CD8-positive, alpha-beta memory T cell (primary cell): ENCODE measurements at regions not wholly inside any gene's neighbourhood (a gene's known extent, or its start where the extent isn't known, plus 50 kb on each side); places are given as distances from the start of the nearest gene placed in this dataset.

Experiments
- CTCF ChIA-PET: fragments of 350-600 bp; sonication (Branson Sonifier 250); formaldehyde crosslinking; loops from one replicate; lab custom pipeline; 2021; ENCODE audit warnings: antibody characterized with exemption; lab: Charles Lee
- POLR2A ChIA-PET: fragments of 350-600 bp; sonication (Branson Sonifier 250); formaldehyde crosslinking; loops from one replicate; lab custom pipeline; 2021; ENCODE audit warnings: antibody characterized with exemption; lab: Charles Lee
- DNase-seq, 5 donors: peaks; one replicate each; pipeline versions ENCODE4 v3.0.0 to v3.0.0-alpha.2; 2020 to 2022; ENCODE audit warnings: mixed read lengths in 1 of 5
- H3K27ac ChIP-seq: one replicate; pipeline ENCODE4 v1.7.0; 2013; ENCODE audit warnings: low read depth, mild to moderate bottlenecking, low read length, moderate library complexity
- H3K27me3 ChIP-seq: 2 replicates; pipeline ENCODE4 v1.7.0; 2013; ENCODE audit warnings: low read length, mild to moderate bottlenecking; ENCODE audit not compliant: insufficient read depth, poor library complexity, severe bottlenecking
- H3K36me3 ChIP-seq: 2 replicates; pipeline ENCODE4 v1.7.0; 2013; ENCODE audit warnings: mild to moderate bottlenecking, low read length, moderate library complexity; ENCODE audit not compliant: insufficient read depth
- H3K4me1 ChIP-seq: 2 replicates; pipeline ENCODE4 v1.7.0; 2013; ENCODE audit warnings: mild to moderate bottlenecking, low read length, moderate library complexity; ENCODE audit not compliant: insufficient read depth
- H3K4me3 ChIP-seq: 2 replicates; pipeline ENCODE4 v1.7.0; 2013; ENCODE audit warnings: mild to moderate bottlenecking, low read length
- H3K9me3 ChIP-seq: 2 replicates; pipeline ENCODE4 v1.7.0; 2013; ENCODE audit warnings: mild to moderate bottlenecking, low read length
- H3K27ac Mint-ChIP-seq, 8 donors: one replicate each; pipeline ENCODE4 v1.8.0; 2020 to 2021; ENCODE audit warnings: mixed read lengths in 8 of 8, mild to moderate bottlenecking in 6 of 8, inconsistent platforms in 3 of 8, moderate library complexity in 3 of 8
- H3K27me3 Mint-ChIP-seq, 2 donors: one replicate each; pipeline ENCODE4 v1.8.0; 2020 to 2021; ENCODE audit warnings: mixed read lengths in 2 of 2, mild to moderate bottlenecking in 1 of 2, moderate library complexity in 1 of 2
- H3K36me3 Mint-ChIP-seq, 3 donors: one replicate each; pipeline ENCODE4 v1.8.0; 2020 to 2021; ENCODE audit warnings: mixed read lengths in 3 of 3, inconsistent platforms in 1 of 3, mild to moderate bottlenecking in 1 of 3
- H3K4me1 Mint-ChIP-seq, 3 donors: one replicate each; pipeline ENCODE4 v1.8.0; 2020 to 2021; ENCODE audit warnings: mixed read lengths in 3 of 3, inconsistent platforms in 1 of 3, mild to moderate bottlenecking in 1 of 3
- H3K4me3 Mint-ChIP-seq, 7 donors: one replicate each; pipeline ENCODE4 v1.8.0; 2020 to 2021; ENCODE audit warnings: mixed read lengths in 7 of 7, mild to moderate bottlenecking in 6 of 7, moderate library complexity in 4 of 7, inconsistent platforms in 2 of 7
- H3K9me3 Mint-ChIP-seq, 5 donors: one replicate each; pipeline ENCODE4 v1.8.0; 2020 to 2022; ENCODE audit warnings: mixed read lengths in 5 of 5, mild to moderate bottlenecking in 3 of 5, moderate library complexity in 2 of 5, inconsistent platforms in 1 of 5

GRCh38 chr2:237150186-237150585 is 64.5 kb downstream of the COPS8 start:
- Mint-ChIP-seq H3K9me3 (peaks cover 15 to 27% (median 23%) of the 10 kb centered on the region in 5 donors), H3K27me3 (peaks cover 0 to 5% of the 10 kb centered on the region in 2 donors), H3K4me1 (no peaks in the 10 kb centered on the region), H3K4me3 (no peak overlapping the region), H3K27ac (no peak overlapping the region), H3K36me3 (peaks cover 0 to 14% (median 0%) of the 10 kb centered on the region in 3 donors)
- Histone ChIP-seq H3K27ac (no peak overlapping the region), H3K9me3 (peaks cover 14% of the 10 kb centered on the region), H3K4me3 (no peak overlapping the region), H3K4me1 (no peaks in the 10 kb centered on the region), H3K36me3 (no peaks in the 10 kb centered on the region), H3K27me3 (no peaks in the 10 kb centered on the region)
- POLR2A ChIA-PET: no interaction called here
- DNase-seq: no peak
- CTCF ChIA-PET: no interaction called here

- Mint-ChIP-seq H3K36me3 (peaks cover 0 to 13% (median 0%) of the 10 kb centered on the region in 3 donors), H3K27me3 (peaks cover 0 to 5% of the 10 kb centered on the region in 2 donors), H3K4me3 (no peak overlapping the region), H3K9me3 (peaks cover 15 to 26% (median 18%) of the 10 kb centered on the region in 5 donors), H3K4me1 (no peaks in the 10 kb centered on the region), H3K27ac (no peak overlapping the region)
- Histone ChIP-seq H3K27ac (no peak overlapping the region), H3K4me3 (no peak overlapping the region), H3K27me3 (no peaks in the 10 kb centered on the region), H3K9me3 (peaks cover 14% of the 10 kb centered on the region), H3K4me1 (no peaks in the 10 kb centered on the region), H3K36me3 (no peaks in the 10 kb centered on the region)
- CTCF ChIA-PET: no interaction called here
- DNase-seq: no peak
- POLR2A ChIA-PET: no interaction called here
Observed at GRCh38 chr2:237150831-237151375, 65.2 kb downstream of the COPS8 start.

- peaks cover 3 to 5% of the 10 kb centered on the region in 2 donors for H3K27me3 Mint-ChIP-seq
- H3K36me3 ChIP-seq: no peaks in the 10 kb centered on the region
- H3K27ac ChIP-seq: no peak overlapping the region
- no peak overlapping the region for H3K27ac Mint-ChIP-seq
- no peak overlapping the region for H3K4me3 ChIP-seq
- peaks cover 0 to 8% (median 0%) of the 10 kb centered on the region in 3 donors for H3K36me3 Mint-ChIP-seq
- DNase-seq: no peak
- H3K4me1 Mint-ChIP-seq: no peaks in the 10 kb centered on the region
- ChIA-PET CTCF (no interaction called here), POLR2A (no interaction called here)
- no peak overlapping the region for H3K4me3 Mint-ChIP-seq
- no peaks in the 10 kb centered on the region for H3K9me3 ChIP-seq
- no peaks in the 10 kb centered on the region for H3K27me3 ChIP-seq
- H3K9me3 Mint-ChIP-seq: peaks cover 6 to 13% (median 11%) of the 10 kb centered on the region in 5 donors
- H3K4me1 ChIP-seq: no peaks in the 10 kb centered on the region
Observed at GRCh38 chr2:237152361-237152760, 66.7 kb downstream of the COPS8 start.

DNA sequence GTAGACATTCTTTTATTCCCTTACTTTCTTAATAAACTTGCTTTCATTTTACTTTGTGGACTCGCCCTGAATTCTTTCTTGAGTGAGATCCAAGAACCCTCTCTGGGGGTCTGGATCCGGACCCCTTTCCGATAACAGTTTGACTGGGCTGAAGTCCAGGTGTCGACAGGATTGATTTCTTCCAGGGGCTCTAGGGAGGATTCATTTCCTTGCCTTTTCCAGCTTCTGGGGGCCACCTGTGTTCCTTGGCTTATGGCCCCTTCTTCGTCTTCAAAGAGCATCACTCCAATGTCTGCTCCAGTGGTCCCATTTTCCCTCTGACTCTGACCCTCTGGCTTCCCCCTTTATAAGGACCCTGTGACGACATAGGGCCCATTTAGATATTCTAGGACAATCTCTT is 67.5 kb downstream of the COPS8 start:
- ChIA-PET CTCF (interaction anchor here (2.5 to 2.6 kb wide), 2 partner anchors 321 to 419 kb away, joined by 9 to 15 read pairs; no protein-coding TSS in a partner anchor), POLR2A (no interaction called here)
- no peak for DNase-seq
- H3K36me3 Mint-ChIP-seq: peaks cover 0 to 2% (median 2%) of the 10 kb centered on the region in 3 donors
- no peak overlapping the region for H3K27ac Mint-ChIP-seq
- Histone ChIP-seq H3K27me3 (no peaks in the 10 kb centered on the region), H3K4me1 (no peaks in the 10 kb centered on the region), H3K36me3 (no peaks in the 10 kb centered on the region), H3K27ac (no peak overlapping the region), H3K4me3 (no peak overlapping the region), H3K9me3 (no peaks in the 10 kb centered on the region)
- H3K9me3 Mint-ChIP-seq: peaks cover 0 to 6% (median 4%) of the 10 kb centered on the region in 5 donors
- no peaks in the 10 kb centered on the region for H3K4me1 Mint-ChIP-seq
- peaks cover 3 to 5% of the 10 kb centered on the region in 2 donors for H3K27me3 Mint-ChIP-seq
- H3K4me3 Mint-ChIP-seq: no peak overlapping the region

GRCh38 chr2:237154082-237154638 is 68.5 kb downstream of the COPS8 start:
- Mint-ChIP-seq H3K27me3 (peaks cover 5% of the 10 kb centered on the region in 2 donors), H3K4me3 (no peak overlapping the region), H3K27ac (no peak overlapping the region), H3K4me1 (no peaks in the 10 kb centered on the region), H3K9me3 (no peaks in the 10 kb centered on the region), H3K36me3 (peaks cover 0 to 2% (median 0%) of the 10 kb centered on the region in 3 donors)
- Histone ChIP-seq H3K27ac (no peak overlapping the region), H3K36me3 (no peaks in the 10 kb centered on the region), H3K4me3 (no peak overlapping the region), H3K27me3 (no peaks in the 10 kb centered on the region), H3K9me3 (no peaks in the 10 kb centered on the region), H3K4me1 (no peaks in the 10 kb centered on the region)
- ChIA-PET CTCF (interaction anchor here (1.0 to 2.6 kb wide), 4 partner anchors 11 to 418 kb away, joined by 3 to 15 read pairs (median 6); no protein-coding TSS in a partner anchor), POLR2A (no interaction called here)
- peak; percentile 12 to 65 (median 35) for DNase-seq

DNA sequence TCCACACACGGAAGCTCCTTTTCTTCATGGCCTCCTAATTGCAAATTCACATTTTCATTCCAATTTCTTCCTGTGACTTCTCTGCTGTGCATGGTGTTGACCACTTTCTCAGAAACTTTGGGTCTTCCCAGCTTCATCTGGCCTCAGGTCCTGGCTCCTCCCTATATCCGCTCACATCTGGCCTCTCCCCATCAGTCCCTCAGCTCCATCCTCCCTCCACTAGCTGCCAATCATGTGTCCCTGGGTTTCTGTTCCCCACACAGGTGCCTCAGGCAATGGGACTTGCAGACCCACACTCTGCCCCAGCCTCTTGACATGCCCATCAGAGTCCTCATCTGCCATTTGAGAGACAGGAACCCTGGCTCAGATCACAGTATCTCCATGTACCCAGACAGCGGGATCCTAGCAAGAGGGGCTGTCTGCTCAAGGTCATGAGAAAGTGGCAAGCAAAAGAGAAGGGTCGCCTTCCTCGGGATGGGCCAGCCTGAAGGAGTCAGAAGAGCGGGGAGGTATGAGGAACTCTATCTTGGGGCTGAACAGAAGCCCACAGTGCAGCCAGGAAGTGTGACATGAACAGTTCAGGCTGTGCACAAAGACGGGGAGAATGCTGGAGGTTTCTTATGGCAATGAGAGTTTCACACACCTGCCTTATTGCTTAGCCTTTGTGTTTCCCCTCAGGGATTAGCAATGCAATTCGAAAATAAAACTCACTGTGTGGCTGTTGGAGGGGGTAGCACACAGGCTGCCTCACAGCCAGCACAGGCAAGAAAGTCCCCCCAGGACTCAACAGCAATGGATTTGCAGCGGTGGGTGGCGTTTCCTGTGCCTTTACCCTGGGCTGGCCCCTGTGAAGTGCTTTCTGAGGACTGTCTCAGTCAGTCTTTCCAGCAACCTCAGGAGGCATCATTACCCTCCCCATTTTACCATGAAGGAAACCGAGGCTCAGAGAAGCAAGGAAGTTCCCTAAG is 69.5 kb downstream of the COPS8 start:
- peaks cover 5% of the 10 kb centered on the region in 2 donors for H3K27me3 Mint-ChIP-seq
- Histone ChIP-seq H3K36me3 (no peaks in the 10 kb centered on the region), H3K4me1 (no peaks in the 10 kb centered on the region), H3K9me3 (no peaks in the 10 kb centered on the region), H3K27me3 (no peaks in the 10 kb centered on the region), H3K27ac (no peak overlapping the region), H3K4me3 (no peak overlapping the region)
- ChIA-PET POLR2A (no interaction called here), CTCF (interaction anchor here (2.5 to 2.6 kb wide), 2 partner anchors 319 to 417 kb away, joined by 9 to 15 read pairs; no protein-coding TSS in a partner anchor)
- H3K4me3 Mint-ChIP-seq: no peak overlapping the region
- peak overlapping the region in 1 of 8 donors; percentile 29 for H3K27ac Mint-ChIP-seq
- DNase-seq: no peak
- no peaks in the 10 kb centered on the region for H3K4me1 Mint-ChIP-seq
- H3K36me3 Mint-ChIP-seq: peaks cover 0 to 2% (median 0%) of the 10 kb centered on the region in 3 donors
- no peaks in the 10 kb centered on the region for H3K9me3 Mint-ChIP-seq

GRCh38 chr2:237156031-237156856 is 70.6 kb downstream of the COPS8 start:
- ChIA-PET CTCF (no interaction called here), POLR2A (no interaction called here)
- peaks cover 0 to 2% (median 0%) of the 10 kb centered on the region in 3 donors for H3K36me3 Mint-ChIP-seq
- H3K9me3 ChIP-seq: no peaks in the 10 kb centered on the region
- DNase-seq: no peak
- H3K27me3 Mint-ChIP-seq: peaks cover 5 to 8% of the 10 kb centered on the region in 2 donors
- H3K4me3 Mint-ChIP-seq: no peak overlapping the region
- H3K4me3 ChIP-seq: no peak overlapping the region
- H3K4me1 Mint-ChIP-seq: no peaks in the 10 kb centered on the region
- H3K36me3 ChIP-seq: no peaks in the 10 kb centered on the region
- H3K27ac ChIP-seq: no peak overlapping the region
- no peaks in the 10 kb centered on the region for H3K9me3 Mint-ChIP-seq
- H3K27me3 ChIP-seq: no peaks in the 10 kb centered on the region
- H3K4me1 ChIP-seq: no peaks in the 10 kb centered on the region
- H3K27ac Mint-ChIP-seq: no peak overlapping the region
